Hepatocyte (in vitro differentiated cells): ENCODE measurements at regions not wholly inside any gene's neighbourhood (a gene's known extent, or its start where the extent isn't known, plus 50 kb on each side); places are given as distances from the start of the nearest gene placed in this dataset.

ENCODE experiments used
- EZH2 ChIP-seq: fragments of 200-600 bp; sonication (generic); IDR thresholded peaks from 2 replicates; pipeline ENCODE4 v1.6.1; 2016; ENCODE audit warnings: antibody characterized with exemption, mild to moderate bottlenecking, borderline replicate concordance
- TF ChIP-seq, protein P1 (sequence below): fragments of 200-600 bp; sonication (generic); IDR thresholded peaks from 2 replicates; pipeline ENCODE4 v1.5.1; 2016; ENCODE audit warnings: antibody characterized with exemption, mild to moderate bottlenecking; ENCODE audit not compliant: poor library complexity

DNA sequence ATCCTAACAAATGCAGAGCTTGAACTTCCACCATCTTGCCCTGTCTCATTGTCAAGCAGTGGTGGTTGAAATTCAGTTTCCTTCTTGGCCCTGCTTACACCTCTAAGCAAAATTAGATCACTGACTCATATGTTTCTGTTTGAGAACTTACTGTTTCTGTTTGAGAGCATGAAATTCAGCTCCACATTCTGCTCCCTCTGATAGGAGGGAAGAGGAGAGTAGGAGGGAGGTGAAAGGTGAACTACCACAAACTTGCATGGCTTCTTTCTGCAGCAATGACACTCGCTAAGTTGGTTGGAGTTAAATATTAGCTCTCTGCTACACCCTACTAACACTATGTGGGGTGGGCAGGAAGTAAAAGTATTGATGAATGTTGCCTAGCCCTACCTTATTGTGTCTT is 117.8 kb upstream of the EDA2R start:
- TF ChIP-seq, protein P1, sequence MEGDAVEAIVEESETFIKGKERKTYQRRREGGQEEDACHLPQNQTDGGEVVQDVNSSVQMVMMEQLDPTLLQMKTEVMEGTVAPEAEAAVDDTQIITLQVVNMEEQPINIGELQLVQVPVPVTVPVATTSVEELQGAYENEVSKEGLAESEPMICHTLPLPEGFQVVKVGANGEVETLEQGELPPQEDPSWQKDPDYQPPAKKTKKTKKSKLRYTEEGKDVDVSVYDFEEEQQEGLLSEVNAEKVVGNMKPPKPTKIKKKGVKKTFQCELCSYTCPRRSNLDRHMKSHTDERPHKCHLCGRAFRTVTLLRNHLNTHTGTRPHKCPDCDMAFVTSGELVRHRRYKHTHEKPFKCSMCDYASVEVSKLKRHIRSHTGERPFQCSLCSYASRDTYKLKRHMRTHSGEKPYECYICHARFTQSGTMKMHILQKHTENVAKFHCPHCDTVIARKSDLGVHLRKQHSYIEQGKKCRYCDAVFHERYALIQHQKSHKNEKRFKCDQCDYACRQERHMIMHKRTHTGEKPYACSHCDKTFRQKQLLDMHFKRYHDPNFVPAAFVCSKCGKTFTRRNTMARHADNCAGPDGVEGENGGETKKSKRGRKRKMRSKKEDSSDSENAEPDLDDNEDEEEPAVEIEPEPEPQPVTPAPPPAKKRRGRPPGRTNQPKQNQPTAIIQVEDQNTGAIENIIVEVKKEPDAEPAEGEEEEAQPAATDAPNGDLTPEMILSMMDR, result no peak
- no peak for TF ChIP-seq EZH2
